Eye (tissue), 1 donor: ENCODE measurements at regions not wholly inside any gene's neighbourhood (a gene's known extent, or its start where the extent isn't known, plus 50 kb on each side); places are given as distances from the start of the nearest gene placed in this dataset.

Source experiments
- DNase-seq: peaks from one replicate; pipeline ENCODE4 v3.0.0-alpha.2; 2015

DNA sequence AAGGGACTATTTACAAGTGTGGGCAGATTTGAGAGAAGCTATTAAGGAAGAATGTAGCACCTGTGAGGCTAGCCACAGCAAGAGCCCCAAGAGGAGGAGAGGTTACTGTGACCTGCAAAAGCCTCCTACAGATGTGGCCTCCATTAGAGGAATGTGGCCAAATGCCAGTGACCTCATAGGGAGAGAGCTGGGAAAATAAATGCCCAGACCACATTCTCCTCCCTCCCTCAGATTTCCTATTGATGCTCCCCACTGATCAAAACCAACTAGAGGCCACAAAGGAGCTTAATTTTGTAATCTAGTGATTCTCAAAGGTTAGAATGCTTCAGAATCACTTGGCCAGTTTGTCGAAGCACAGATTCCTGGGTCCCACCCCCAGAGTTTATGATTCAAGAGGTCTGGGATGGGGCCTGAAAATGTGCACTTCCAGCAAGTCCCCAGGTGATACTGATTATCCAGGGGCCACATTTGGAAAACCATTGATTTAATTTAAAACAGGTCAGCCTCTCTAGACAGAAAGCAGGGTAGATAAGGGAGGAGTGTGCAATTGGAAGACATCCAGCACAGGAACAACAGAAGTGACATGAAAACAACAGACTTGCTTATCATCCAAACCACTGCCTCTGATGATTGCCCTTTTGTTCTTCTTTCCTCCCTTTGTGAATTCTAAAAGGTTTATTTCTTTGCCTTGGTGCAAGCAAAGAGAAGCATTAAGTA is 61.2 kb upstream of the RBBP8 start:
- no peak for DNase-seq

DNA sequence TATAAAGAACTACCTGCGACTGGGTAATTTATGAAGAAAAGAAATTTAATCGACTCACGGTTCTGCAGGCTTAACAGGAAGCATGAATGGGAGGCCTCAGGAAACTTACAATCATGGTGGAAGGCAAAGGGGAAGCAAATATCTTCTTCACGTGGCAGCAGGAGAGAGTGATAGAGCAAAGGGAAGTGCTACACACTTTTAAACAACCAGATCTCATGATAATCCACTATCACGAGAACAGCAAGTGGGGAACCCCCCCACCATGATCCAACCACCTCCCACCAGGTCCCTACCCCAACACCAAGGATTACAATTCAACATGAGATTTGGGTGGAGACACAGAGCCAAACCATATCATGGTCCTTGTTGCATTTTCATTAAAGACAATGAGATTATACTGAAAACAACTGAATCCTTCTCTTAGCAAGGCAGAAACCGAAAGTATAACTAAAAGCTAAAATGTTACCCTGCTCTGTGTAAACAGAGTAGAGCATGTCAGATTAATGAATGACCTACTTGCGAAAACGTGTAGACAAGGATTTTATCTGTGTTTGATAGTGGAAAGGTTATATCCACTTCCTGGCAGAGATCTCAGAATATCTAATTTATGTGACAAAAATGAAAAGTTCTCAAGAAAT is 60.1 kb upstream of the RBBP8 start:
- no peak for DNase-seq

DNA sequence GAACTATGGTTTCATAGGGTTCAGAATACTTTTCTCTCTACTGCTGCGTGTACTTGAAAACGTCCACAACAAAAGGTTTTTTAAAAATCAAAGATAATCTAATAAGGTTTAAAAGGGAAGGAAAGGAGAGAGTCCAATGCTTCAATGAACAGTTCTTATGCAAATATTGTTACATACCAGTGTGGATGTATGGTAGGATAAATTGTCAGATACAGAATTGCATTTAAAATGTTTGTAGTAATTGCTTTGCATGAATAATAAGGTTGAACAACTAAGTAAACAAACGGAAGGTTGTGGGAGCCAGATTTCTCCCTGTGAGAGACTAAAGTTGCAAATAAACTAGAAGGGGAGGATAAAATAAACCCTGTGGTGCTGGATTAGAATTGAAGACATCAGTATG is 53.8 kb upstream of the RBBP8 start:
- DNase-seq = no peak

DNA sequence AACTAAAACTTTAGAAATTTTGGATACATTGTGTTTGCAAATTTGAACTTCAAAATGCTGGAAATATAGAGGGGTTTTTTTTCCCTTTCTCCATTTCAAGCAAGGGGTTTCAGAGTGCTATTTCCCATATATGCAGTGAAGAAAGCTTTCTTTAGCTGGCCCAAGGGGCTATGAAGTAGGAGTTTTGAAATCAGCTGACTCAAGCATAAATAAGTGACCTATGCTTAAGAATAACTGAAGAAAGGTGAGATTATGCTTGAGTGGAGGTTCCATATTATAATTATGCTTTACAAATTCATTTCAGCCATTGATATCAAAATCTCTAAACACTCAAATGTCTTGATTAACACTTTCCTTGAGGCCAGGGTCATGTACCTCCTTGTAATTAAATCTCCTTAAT is 51.0 kb upstream of the RBBP8 start:
- no peak for DNase-seq

DNA sequence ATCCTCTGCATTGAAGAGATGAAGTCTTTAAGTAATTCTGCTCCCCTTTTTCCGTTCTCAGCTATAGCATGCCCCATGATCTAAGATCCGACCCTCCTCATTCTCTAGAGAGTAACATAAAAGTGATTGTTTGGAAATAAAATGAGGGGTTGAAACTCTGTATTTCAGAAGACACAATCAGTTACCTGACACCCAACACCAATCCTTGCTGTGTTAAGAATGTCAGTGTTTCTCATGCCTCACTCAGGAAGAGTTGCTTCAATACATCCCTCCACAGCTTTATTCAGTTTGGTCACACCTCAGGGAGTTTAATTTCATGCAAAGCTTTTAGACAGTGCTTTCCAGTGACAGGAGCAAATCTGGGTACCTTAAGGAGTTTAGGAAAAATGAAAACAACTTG is 49.9 kb upstream of the RBBP8 start:
- DNase-seq = no peak
